SJCRH30 (cell line): ENCODE measurements at regions not wholly inside any gene's neighbourhood (a gene's known extent, or its start where the extent isn't known, plus 50 kb on each side); places are given as distances from the start of the nearest gene placed in this dataset.

Experiments
- DNase-seq, 2 experiments: peaks; one replicate each; pipeline ENCODE4 v3.0.0-alpha.2; 2015 to 2020
- H3K27ac ChIP-seq: fragments of 250-450 bp; sonication (Bioruptor Pico); 2 replicates; pipeline ENCODE4 v1.5.1; 2020; ENCODE audit warnings: mild to moderate bottlenecking, moderate library complexity
- H3K27me3 ChIP-seq: fragments of 250-450 bp; sonication (Bioruptor Pico); 2 replicates; pipeline ENCODE4 v1.5.1; 2020; ENCODE audit warnings: mild to moderate bottlenecking, moderate library complexity
- H3K36me3 ChIP-seq: fragments of 250-450 bp; sonication (Bioruptor Pico); 2 replicates; pipeline ENCODE4 v1.5.1; 2020; ENCODE audit warnings: mild to moderate bottlenecking, moderate library complexity
- H3K4me1 ChIP-seq: fragments of 250-450 bp; sonication (Bioruptor Pico); 2 replicates; pipeline ENCODE4 v1.5.1; 2020; ENCODE audit warnings: mild to moderate bottlenecking, moderate library complexity
- H3K4me3 ChIP-seq: fragments of 250-450 bp; sonication (Bioruptor Pico); 2 replicates; pipeline ENCODE4 v1.5.1; 2020; ENCODE audit warnings: mild to moderate bottlenecking, moderate library complexity
- H3K9me3 ChIP-seq: fragments of 250-450 bp; sonication (Bioruptor Pico); replicated peaks from 2 replicates; pipeline ENCODE4 v1.5.1; 2020; ENCODE audit warnings: mild to moderate bottlenecking, moderate library complexity

DNA sequence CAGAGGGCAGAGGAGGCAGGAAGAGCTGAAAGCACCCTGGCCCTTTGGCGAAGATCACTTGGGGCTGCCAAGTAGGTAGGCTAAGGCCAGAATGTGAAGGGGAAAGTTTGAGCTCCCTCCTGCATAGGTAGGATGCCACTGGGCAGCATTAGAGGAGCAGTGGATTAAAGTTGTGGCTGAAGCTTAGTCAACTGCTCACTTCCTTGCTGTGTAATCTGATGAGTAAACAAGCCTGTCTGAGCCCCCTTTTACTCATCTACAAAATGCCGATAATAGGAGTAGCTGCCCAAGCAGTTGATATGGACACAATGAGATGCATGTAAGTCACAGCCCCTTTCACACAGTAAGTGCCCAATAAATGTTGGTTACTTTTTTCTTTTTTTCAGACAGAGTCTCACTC, 216.4 kb downstream of the MN1 start:
- Histone ChIP-seq H3K4me1 (peaks cover 16% of the 10 kb centered on the region), H3K9me3 (no peaks in the 10 kb centered on the region), H3K27me3 (no peaks in the 10 kb centered on the region), H3K36me3 (no peaks in the 10 kb centered on the region), H3K27ac (no peak overlapping the region), H3K4me3 (no peak overlapping the region)
- DNase-seq = no peak

DNA sequence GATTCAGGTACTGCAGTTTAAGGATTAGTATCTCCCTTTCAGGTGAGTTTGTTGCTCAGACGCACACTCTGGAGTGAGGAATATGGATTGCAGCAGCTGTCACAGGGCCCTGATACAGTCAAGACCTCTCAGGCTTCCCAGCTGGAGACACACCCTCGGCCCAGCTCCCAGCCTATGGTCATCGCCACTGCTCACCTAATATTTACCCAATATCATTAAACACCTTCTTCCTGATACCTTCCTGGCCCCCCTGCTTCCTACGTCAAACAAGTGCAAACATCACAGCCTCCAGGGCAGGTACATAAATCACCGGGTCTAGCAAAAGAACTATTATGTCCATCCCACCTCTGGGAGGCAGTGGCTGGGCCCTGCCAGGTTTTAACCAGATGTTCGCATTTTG, 213.3 kb downstream of the MN1 start:
- H3K9me3 ChIP-seq = no peaks in the 10 kb centered on the region
- H3K27ac ChIP-seq = no peak overlapping the region
- H3K36me3 ChIP-seq = no peaks in the 10 kb centered on the region
- no peaks in the 10 kb centered on the region for H3K4me1 ChIP-seq
- no peak overlapping the region for H3K4me3 ChIP-seq
- no peaks in the 10 kb centered on the region for H3K27me3 ChIP-seq
- no peak for DNase-seq

GRCh38 chr22:27588915-27589314, 212.6 kb downstream of the MN1 start:
- H3K9me3 ChIP-seq = no peaks in the 10 kb centered on the region
- DNase-seq = no peak
- no peaks in the 10 kb centered on the region for H3K4me1 ChIP-seq
- no peak overlapping the region for H3K27ac ChIP-seq
- no peaks in the 10 kb centered on the region for H3K36me3 ChIP-seq
- no peak overlapping the region for H3K4me3 ChIP-seq
- no peaks in the 10 kb centered on the region for H3K27me3 ChIP-seq

DNA sequence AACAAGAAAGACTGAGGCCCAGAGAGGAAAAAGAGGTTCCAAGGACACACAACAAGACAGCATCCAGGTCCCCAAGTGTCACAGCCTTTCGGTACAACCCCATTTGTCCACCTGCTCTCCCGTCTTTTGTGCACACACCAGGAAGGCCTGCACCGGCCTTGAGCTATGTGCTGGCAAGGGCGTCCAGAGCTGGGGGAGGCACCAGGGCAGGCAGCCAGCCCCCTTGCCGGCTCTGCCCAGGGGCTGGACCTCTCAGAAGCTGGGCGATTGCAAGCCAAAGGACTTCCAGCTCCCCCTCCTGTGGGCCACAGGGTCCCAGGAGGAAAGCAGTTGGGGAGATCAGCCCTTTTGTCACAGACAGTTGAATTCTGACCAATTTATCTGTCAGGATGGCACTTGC, 210.5 kb downstream of the MN1 start:
- Histone ChIP-seq H3K27me3 (no peaks in the 10 kb centered on the region), H3K36me3 (no peaks in the 10 kb centered on the region), H3K27ac (no peak overlapping the region), H3K4me3 (no peak overlapping the region), H3K4me1 (no peaks in the 10 kb centered on the region), H3K9me3 (no peaks in the 10 kb centered on the region)
- DNase-seq = no peak

GRCh38 chr22:27593378-27593777, 208.2 kb downstream of the MN1 start:
- Histone ChIP-seq H3K4me3 (no peak overlapping the region), H3K4me1 (no peaks in the 10 kb centered on the region), H3K36me3 (no peaks in the 10 kb centered on the region), H3K27me3 (no peaks in the 10 kb centered on the region), H3K27ac (no peak overlapping the region), H3K9me3 (no peaks in the 10 kb centered on the region; the same call in 1 of the 2 replicates)
- no peak for DNase-seq

DNA sequence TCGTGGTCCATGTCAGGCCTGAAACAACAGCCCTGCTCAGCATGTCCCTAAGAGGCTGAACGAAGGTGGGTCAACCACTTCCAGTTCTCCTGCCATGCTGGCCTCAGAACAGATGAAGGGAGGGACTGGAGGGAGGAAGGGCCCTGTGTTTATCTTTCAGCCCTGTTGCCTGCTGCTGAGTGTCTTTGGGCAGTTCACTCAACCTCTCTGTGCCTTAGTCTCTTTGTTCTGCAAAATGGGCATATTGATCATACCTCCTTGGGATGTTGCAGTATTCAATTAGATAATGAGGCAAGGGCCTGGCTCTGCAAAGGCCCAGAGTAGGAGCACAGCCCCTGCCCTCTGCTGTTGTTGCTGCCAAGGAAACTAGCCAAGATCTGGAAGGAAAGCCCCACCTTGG, 207.5 kb downstream of the MN1 start:
- Histone ChIP-seq H3K36me3 (no peaks in the 10 kb centered on the region), H3K27me3 (no peaks in the 10 kb centered on the region), H3K4me3 (no peak overlapping the region), H3K4me1 (no peaks in the 10 kb centered on the region), H3K27ac (no peak overlapping the region), H3K9me3 (peaks cover 3% of the 10 kb centered on the region)
- no peak for DNase-seq

GRCh38 chr22:27594474-27595134, 207.0 kb downstream of the MN1 start:
- no peak for DNase-seq
- H3K27me3 ChIP-seq = no peaks in the 10 kb centered on the region
- H3K36me3 ChIP-seq = no peaks in the 10 kb centered on the region

DNA sequence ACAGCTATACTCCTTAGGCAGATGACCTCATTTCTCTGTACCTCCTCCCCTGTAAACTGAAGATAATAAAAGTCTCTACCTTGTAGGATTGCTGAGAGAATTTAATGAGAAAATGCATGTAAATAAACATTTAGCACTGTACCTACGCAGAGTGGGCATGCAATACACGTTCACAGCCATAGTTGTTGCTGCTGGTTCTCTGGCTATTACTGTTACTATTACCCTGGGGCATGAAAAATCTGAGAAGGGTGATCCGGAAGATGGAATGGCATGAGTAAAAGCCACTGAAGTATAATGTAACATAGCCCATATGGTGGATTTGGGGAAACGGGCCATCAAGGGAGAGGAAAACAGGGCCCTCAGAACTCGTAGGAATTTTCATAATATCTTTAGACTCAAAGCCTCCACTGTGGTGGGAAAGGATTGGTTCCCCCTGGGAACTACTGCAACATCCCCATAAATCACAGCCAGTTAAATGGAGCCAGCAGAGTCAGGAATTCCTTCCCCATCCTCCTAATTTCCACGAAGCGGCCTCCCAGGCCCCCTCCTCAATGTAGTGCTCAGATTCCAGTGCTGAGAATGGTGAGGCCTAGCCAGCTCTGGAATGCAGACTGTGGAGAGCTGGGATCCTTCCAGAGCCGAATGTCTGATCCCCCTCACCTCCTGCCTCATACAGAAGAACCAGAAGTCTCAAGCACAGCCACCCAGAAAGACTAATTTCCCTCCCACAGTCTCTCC, 205.3 kb downstream of the MN1 start:
- no peaks in the 10 kb centered on the region for H3K27me3 ChIP-seq
- H3K27ac ChIP-seq = no peak overlapping the region
- H3K4me3 ChIP-seq = no peak overlapping the region
- H3K4me1 ChIP-seq = no peaks in the 10 kb centered on the region
- H3K9me3 ChIP-seq = peaks cover 3% of the 10 kb centered on the region
- DNase-seq = no peak
- no peaks in the 10 kb centered on the region for H3K36me3 ChIP-seq

More at GRCh38 chr22:27594474-27595134, 207.0 kb downstream of the MN1 start:
- Histone ChIP-seq H3K27ac (no peak overlapping the region), H3K9me3 (peaks cover 3% of the 10 kb centered on the region), H3K4me1 (no peaks in the 10 kb centered on the region), H3K4me3 (no peak overlapping the region)

DNA sequence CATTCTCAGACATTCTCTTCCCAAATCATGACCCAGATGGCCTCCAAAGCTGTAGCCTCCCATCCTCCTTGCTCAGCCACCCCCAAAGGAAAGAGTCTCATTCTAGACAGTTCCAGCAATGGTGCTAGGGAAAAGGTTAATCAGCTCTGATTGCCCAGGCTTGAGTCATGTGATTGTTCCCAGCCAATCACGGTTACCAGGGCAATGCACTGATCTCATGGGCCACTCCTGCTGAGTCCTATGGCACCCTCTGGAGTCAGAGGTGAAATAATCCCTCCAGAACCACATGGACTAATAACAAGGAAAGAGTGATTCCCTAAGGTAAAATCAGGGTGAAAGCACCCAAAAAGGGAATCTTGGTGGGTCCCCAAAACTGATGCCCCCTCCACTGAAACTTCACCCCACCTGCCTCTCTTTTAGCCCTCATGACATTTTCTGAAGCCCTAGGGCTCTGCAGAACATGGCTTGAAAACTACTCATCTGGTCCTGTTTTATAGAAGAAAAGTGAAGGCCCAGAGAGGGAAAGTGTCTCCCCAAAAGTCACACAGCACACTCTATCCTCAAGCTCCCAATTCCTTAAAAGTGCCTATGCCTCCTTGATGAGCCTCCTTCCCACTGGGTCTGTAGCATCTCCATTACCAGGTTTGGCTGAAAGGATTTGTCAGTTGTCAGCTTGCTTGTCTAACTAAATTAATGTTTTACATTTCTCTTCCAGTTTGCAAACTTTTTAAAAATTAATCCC, 203.7 kb downstream of the MN1 start:
- Histone ChIP-seq H3K4me3 (no peak overlapping the region), H3K27ac (no peak overlapping the region), H3K9me3 (peaks cover 3% of the 10 kb centered on the region), H3K27me3 (no peaks in the 10 kb centered on the region), H3K36me3 (no peaks in the 10 kb centered on the region), H3K4me1 (no peaks in the 10 kb centered on the region)
- no peak for DNase-seq

DNA sequence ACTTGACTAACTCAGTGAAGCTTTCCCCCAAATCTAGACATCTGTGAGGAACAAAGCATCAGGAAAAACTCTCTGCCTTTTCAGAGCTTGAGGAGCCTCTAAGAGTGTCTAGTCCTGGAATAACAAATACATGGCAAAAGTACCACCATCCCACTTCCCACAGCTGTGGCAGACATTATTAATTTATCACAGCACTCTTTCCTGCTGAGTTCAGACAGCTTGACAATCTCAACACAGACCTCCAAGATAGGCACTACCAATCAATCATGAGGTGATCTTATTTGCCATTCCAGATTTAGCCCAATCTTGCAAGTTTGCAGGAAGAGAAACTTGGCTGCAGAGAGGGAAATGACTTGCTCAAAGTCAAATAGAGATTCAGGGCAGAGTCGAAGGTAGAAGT, 202.8 kb downstream of the MN1 start:
- DNase-seq = no peak
- Histone ChIP-seq H3K27me3 (no peaks in the 10 kb centered on the region), H3K27ac (no peak overlapping the region), H3K9me3 (peaks cover 3% of the 10 kb centered on the region), H3K4me1 (no peaks in the 10 kb centered on the region), H3K36me3 (no peaks in the 10 kb centered on the region), H3K4me3 (no peak overlapping the region)

DNA sequence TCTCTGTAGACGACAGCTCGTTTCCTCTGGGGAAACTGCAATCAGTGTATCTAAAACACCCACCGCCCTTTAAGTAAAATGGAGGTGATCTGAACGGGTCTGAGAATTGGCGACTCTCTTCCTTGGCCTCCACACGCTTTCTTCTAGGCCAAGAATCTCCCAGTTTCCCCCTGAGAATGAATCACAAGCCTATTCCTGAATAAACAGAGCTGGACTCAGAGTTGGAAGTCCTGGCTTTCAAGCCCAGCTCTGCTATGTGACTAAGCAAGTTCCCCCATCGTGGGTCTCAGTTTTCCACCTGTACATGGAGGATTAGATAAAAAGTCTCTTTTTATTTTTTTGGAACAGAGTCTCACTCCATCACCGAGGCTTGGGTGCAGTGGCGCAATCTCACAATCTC, 200.4 kb downstream of the MN1 start:
- DNase-seq = no peak
- H3K4me3 ChIP-seq = no peak overlapping the region
- H3K9me3 ChIP-seq = peaks cover 3% of the 10 kb centered on the region
- no peak overlapping the region for H3K27ac ChIP-seq
- no peaks in the 10 kb centered on the region for H3K36me3 ChIP-seq
- no peaks in the 10 kb centered on the region for H3K27me3 ChIP-seq
- no peaks in the 10 kb centered on the region for H3K4me1 ChIP-seq

DNA sequence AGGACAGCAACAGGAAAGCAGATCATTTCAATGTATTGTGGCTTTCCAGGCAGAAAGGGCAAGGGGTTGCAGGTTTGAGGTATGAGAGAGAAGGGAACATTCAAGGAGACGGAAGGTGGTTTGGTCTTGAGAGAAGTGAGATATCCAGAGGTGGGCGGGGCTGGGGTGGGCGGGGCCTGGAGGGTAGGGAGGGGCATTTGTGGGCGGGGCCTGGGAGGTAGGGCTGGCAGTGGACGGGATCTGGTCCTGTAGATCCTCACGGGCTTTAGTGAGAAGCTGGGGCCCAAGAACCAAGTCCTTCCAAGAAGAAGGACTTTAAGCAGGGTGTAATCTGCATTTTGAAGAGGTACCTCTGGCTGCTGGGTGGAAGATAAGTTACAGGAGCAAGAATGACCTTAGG, 199.2 kb downstream of the MN1 start:
- Histone ChIP-seq H3K27ac (no peak overlapping the region), H3K9me3 (peaks cover 3% of the 10 kb centered on the region), H3K4me3 (no peak overlapping the region), H3K27me3 (no peaks in the 10 kb centered on the region), H3K36me3 (no peaks in the 10 kb centered on the region), H3K4me1 (no peaks in the 10 kb centered on the region)
- DNase-seq = no peak

- Histone ChIP-seq H3K36me3 (no peaks in the 10 kb centered on the region), H3K4me1 (no peaks in the 10 kb centered on the region), H3K9me3 (peaks cover 3% of the 10 kb centered on the region), H3K27ac (no peak overlapping the region), H3K4me3 (no peak overlapping the region), H3K27me3 (no peaks in the 10 kb centered on the region)
- no peak for DNase-seq
Measured at GRCh38 chr22:27603111-27603799, 198.3 kb downstream of the MN1 start.

GRCh38 chr22:27603800-27604144, 197.8 kb downstream of the MN1 start:
- no peaks in the 10 kb centered on the region for H3K36me3 ChIP-seq
- no peaks in the 10 kb centered on the region for H3K27me3 ChIP-seq
- no peak overlapping the region for H3K4me3 ChIP-seq
- no peaks in the 10 kb centered on the region for H3K9me3 ChIP-seq
- H3K27ac ChIP-seq = no peak overlapping the region
- peaks cover under 1% of the 10 kb centered on the region; the same call in 1 of the 2 replicates for H3K4me1 ChIP-seq
- no peak for DNase-seq

DNA sequence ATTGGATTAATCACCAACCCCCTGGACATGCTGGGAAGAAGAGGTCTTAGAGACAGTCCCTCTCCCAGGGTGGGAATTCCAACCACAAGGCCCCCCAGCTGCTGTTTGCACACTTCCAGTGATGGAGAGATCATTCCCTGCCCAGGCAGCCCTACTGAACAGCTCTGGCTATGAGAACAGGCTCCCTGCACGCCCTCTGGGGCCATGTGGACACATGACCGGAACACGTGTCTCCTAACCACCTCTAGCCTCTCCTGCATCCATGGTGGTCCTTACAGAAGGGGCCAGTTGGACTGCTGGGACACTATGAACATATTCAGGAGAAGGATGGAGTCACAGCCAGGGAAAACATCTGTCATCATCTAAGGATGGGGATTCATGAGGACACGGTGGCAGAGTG, 196.2 kb downstream of the MN1 start:
- H3K4me3 ChIP-seq = no peak overlapping the region
- H3K27me3 ChIP-seq = no peaks in the 10 kb centered on the region
- no peak overlapping the region for H3K27ac ChIP-seq
- H3K36me3 ChIP-seq = no peaks in the 10 kb centered on the region
- H3K9me3 ChIP-seq = no peaks in the 10 kb centered on the region
- no peak for DNase-seq
- H3K4me1 ChIP-seq = peaks cover 5% of the 10 kb centered on the region
